GM19468 (cell line): ENCODE measurements at regions not wholly inside any gene's neighbourhood (a gene's known extent, or its start where the extent isn't known, plus 50 kb on each side); places are given as distances from the start of the nearest gene placed in this dataset.
"Not testable (repeated sequence)": the region's sequence is repeated elsewhere in the genome, so short reads cannot be mapped to it uniquely, and the experiment has no call there.

ENCODE experiments used
- ATAC-seq: cut with Tn5 transposase; IDR thresholded peaks from one replicate; pipeline ENCODE4 v1.9.1; 2021; ENCODE audit warnings: mild to moderate bottlenecking, moderate library complexity, moderate number of reproducible peaks; ENCODE audit not compliant: unreplicated experiment; ENCODE audit errors: extremely low read depth

DNA sequence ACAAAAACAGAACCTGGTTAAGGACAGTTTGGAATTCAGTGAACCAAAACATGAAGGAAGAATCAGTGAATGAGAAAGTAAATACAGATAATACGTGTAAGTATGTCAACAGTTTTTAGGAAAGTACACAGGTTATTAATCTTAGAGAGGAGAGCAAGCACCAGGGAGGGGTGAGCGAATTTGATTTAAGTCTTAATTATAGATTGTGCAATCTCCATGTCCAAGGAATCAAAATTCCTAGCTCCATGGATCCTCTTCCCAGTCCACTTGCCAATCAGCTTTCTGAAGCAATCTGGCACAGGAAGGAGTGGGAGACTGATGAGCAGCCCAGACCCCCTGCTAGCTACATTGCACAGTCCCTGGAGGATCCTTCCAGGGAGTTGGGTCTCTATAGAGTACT, 346.4 kb downstream of the SETD4 start:
- no peak for ATAC-seq

DNA sequence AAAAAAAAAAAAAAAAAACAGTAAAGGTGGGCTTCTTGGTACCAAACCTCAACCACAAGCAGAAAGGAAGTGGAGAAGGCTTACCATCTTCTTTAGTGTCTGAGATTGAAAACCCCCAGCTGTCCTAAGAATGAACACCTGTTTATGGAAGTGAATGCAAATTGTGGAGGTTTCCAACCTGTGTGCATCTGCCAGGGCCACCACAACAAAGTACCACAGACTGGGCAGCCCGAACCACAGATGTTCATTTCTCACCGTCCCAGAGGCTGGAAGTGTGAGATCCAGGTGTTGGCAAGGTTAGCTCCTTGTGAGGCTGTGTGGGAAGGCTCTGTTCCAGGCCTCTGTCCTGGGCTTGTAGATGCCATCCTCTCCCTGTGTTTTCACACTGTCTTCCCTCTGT, 348.7 kb downstream of the SETD4 start:
- no peak for ATAC-seq

DNA sequence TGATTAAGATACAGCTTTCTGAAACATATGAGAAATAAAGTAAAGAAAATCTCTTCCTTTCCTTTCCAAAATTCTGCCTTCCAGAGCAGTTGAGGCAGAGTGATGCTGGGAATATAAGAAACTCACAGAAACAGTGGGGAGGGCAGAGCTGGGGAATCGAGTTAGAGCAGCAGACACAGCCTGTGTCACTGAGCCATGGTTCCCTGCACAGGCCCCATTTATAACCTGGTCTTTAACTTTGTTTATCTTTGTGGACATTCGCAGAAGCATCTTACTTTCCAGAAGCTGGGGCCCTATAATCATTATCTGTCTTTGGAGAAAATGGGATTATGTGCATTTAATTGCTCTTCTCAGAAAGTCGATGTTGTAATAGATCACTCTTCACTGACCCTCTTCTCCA, 349.1 kb downstream of the SETD4 start:
- ATAC-seq = no peak

DNA sequence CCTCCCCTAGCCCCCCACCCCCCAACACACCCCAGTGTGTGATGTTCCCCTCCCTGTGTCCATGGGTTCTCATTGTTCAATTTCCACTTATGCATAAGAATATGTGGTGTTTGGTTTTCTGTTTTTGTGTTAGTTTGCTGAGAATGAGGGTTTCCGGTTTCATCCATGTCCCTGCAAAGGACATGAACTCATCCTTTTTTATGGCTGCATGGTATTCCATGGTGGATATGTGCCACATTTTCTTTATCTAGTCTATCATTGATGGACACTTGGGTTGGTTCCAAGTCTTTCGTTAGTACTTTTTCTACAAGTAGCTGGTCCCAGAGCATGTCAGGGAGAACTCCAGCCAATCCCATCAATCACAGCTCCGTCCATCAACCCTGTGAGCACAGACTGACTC, 350.3 kb downstream of the SETD4 start:
- ATAC-seq = not testable (repeated sequence)

DNA sequence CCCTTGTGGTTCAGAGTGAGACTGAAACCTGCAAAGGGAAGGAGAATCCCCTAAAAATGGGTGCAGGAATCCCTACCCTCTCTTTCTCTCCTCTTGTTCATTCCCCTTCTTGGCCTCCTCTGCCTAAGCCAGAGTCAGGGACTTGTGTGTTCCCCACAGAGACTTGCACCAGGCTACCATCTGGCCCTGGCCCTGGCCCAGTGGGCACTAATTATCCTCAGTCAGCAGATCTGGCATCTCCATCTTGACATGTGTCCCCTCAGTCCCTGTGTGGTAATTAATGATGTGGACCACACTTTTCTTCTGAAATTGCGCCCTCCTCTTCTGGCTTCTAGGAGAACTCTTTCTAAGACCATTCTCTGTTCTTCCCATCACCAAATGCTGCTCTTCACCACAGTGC, 354.4 kb downstream of the SETD4 start:
- ATAC-seq = no peak

DNA sequence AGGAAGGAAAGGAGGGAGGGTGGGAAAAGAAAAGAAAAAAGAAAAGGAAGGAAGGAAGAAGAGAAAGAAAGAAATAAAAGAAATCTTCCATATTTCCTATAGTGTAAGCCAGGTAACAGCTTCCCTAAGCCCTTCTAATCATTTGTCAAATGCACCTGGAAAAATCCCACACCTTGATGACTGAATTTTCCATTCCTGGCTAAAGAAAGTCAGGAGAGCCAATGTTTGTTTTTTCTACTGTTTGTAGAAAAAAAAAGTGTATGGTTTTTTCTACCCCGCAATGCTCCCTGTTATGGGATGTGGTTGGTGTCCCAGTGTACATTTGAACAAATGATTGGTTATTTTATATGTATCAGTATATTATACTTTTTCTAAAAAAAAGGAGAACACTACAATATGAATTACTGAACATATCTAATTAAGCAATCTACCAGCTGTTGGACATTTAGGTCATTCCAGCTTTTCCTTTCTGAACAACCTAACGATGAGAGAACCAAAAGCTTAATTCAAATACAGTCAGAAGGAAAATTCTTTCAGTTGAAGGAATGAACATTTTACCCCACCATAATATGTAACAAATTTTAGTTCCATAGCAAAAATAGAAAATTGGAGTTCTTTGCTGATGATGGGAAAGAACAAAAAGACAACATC, 355.0 kb downstream of the SETD4 start:
- no peak for ATAC-seq

DNA sequence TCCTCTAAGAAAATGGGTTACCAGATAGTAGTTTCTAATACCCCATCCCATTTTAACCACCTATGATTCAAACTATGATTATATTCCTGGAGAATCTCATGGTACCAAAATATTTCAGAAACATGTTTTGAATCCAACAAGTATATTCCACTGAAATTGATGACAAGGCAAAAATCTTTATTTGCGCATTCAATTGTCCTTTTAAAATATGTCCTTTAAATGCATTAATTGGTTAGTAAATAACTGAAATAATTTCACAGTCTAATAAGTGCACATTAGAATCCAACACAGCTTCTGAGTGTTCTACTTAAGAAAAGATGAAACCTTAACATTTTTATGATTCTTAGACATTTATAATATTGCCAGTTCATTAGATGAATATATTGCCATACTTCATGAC, 356.6 kb downstream of the SETD4 start:
- no peak for ATAC-seq

DNA sequence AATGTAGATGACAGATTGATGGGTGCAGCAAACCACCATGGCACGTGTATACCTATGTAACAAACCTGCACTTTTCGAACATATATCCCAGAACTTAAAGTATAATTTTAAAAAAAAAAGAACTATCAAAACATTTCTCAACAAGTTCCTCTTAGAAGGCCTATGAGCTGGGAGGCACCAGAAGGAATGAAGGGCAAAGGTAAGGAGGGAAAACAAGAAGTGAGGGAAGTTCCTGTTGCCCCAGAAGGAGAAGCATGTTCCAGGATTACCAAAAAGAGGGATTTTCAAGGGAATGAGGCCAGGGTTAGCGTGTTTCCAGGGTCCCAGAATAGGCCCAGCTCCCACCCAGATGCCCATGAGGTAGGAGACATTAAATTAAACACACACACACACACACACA, 361.0 kb downstream of the SETD4 start:
- no peak for ATAC-seq

DNA sequence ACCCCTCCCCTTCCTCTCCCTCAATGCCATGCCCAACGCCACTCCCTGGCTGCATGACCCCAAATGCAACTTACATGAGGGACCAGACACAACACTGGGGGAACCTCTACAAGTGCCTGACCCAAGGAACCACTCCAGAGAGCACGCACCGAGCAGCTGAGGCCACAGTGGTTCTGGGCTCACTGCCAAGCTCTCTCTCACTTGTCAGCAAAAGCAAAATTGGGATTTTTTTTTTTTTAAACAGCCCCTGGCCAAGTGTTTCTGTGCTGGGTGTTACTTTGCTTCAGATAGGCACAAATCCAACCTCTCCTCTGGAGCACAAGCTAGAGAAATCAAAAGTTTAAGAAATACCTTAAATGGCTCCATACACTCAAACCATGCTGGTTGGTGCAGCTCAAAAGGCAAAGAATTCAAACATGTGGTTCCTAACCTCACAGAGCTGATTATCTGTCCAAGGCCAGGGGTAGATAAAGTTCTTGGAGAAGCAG, 363.0 kb downstream of the SETD4 start:
- no peak for ATAC-seq

DNA sequence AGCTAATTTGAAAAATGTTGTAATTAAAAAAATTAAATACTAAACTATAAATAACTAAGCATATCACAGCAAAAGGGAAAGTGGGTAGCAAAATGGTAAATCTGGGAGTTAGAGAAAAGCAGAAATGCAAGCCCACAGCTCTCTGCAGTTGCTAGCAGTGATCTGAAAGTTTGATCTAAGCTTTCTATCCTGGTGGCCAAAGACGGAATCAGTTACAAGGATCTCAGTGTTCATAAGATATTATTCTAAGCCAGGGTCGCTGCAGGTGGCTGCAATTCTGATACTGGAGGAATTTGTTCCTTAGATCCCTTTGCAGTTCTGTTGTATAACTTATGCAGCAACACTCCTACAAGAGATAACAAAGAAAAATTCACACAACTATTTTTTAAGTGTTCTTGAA, 363.7 kb downstream of the SETD4 start:
- no peak for ATAC-seq

DNA sequence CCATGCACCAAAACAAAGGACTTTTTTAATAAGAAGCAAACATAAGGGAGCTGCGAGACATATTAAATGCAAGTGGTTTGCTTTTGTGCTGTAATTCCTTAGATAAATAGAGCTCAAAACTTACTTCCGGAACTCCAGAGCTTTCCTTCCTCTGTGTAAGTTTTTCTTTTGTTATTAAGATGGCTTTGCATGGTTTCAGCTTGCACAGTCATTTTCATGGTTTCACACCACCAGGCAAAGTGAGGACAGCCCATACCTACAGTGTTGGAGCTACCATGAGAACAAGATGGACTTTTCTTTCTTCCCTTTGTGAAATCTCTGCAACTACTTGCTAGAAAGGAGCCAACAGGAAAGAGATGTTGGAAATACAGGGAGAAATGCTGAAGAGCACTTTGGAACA, 368.0 kb downstream of the SETD4 start:
- no peak for ATAC-seq

DNA sequence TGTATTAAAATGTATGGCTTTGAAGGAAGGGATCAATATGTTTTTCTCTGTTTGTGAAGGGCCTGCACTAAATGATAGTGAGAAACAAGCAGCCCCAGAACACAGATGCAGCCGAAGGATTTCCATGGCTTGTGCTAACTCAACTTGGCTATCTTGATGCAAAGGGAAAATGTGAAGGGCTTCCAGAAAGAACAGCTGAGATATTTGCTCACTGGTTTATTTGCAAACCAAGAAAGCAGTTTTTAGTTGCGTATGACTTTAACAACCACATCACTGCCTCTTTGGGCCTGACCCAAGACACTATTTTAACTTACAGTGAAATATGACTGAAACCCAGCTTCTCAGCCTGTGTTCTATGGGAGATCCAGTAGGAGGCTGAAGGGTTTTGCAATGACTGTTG, 369.9 kb downstream of the SETD4 start:
- ATAC-seq = no peak

DNA sequence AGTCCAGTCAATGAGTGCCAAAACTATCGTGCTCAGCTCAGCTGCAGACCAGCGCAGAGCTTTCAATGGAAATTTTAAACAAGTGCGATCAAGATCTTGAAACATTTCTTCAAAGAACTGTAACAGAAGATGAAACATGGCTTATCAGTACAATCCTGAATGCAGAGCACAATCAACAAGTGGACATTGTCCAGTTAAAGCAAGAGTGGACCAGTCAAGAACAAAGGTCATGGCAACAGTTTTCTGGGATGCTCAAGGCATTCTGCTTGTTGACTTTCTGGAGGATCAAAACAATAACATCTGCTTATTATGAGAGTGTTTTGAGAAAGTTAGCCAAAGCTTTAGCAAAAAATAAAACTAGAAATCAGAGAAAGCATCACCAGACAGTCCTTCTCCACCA, 374.2 kb downstream of the SETD4 start:
- no peak for ATAC-seq

DNA sequence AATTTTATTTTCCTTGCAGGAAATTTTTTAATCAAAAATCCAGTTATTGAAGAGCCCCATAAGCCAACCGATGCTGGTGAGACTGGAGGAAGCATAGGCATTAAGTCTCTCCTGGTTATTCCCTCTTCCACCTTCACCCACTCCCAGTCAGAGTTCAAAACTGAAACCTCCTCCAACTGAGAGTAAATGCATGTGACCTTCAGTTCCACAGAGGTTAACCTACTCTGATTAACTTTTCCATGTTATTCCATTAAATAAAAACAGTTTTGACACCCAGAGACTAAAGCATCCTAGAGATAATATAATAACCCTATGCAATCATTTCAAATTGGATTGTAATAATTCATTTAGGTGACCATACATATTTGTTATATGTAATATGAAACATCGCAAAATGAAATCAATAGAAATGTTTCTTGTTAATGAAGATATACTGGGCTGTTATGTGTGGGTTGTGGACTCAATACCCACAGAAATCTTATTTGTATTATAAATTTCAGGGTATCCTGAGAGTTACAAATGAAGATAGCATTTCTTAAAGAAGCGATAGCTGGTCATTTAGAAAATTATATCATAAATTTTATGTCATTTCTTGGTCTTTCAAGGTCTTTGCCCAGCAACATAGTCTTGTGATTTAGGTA, 376.5 kb downstream of the SETD4 start:
- no peak for ATAC-seq

DNA sequence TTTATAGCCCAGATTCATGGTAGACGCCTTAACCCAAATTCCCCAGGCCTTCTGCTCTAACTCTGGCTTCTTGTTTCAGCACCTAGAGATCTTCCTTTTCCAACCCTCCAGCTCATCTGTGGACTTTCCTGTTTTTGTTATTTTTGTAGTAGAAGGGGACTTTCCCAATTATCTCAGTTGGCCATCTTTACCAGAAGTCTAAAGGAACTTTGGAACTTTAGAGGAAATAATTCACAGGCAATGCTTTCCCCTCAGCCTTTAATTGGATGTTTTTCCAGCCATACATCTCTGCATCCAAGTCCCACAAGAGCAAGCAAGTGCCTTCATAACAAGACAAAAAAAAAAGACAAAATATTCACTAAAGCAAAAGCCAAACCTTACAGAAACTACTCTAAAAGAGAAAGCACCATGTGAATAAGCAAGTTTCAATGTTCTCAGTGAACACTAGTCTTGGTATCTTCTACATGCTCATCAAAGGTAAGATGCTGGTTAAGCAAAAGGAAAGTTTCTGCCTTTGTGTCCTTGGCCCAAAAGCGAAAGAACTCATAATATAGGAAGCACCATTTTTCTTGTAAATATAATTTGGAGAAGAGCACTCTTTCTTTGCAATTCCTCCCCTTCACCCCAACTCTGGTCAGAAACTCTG, 377.3 kb downstream of the SETD4 start:
- no peak for ATAC-seq

DNA sequence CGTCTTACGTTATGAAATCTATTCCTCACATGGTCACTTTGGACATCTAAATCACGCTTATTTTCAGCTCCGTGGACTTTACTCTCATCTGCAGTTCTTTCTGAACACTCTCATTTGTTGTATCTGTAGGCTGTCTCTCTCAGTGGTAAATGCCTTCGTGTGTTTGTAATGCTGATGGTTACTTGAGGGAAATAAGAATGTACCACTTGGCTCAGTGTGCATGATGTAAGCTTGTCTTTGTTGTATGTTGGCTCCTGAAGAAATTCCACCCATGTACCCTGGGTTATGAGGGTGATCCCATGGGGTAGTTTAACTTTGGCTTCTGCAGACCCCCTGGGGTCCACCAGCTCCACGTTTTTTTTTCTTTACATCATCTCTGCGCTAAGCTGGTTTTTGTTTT, 378.4 kb downstream of the SETD4 start:
- ATAC-seq = no peak

DNA sequence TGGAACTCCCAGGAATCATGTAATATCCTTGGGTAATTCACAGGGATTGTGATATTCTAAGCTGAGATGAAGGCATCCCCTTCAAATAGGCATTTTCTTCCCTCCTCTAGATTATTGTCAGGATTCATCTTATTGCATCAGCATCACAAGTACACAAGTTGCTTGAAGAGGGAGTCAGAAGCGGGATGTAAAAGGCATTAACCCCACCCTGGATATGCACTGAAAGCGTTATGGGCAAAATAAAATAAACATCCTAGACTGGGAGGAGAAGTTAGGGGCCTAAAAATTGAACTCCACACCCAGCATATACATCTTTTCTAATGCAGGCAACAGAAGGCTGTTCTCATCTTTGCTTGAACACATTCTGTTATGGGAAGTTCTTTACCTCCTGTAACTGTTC, 381.2 kb downstream of the SETD4 start:
- no peak for ATAC-seq

DNA sequence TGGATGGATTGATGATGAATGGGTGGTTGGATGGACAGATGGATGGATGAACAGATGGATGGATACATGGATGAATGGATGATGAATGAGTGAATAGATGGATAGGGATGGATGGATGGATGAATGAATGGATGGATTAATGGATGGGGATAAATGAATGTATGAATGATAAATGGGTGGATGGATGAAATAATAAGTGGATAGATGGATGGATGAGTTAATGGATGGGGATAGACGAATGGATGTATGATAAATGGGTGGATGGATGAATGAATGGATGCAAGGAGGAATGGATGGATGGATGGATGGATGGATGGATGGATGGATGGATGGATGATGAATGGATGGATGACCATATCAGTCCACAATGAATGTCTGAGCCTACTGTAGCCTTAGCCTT, 381.9 kb downstream of the SETD4 start:
- no peak for ATAC-seq

DNA sequence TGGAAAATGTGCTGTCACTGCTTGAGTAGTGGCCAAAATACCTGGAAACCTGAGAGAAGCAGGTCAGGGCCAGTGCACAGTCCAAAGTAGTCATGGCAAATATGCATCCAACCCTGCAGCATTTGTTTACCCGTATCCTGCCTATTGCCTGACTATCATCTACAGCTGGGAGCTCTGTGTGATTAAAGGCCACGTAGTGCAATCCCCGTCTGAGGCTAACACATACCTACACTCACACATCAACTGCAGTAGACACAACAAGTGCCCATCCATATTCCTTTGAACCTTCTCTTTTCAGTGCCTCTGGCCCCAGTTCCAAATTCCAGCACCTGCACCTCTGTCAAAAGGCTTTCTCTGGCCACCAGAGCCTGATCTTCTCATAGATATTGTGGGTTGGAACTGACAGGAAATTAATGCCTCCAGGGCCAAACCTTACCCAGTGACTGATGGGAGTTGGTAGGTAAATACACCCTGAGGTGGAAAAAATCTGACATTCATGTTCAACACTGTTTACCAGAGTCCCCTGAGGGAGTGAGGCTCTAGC, 383.0 kb downstream of the SETD4 start:
- no peak for ATAC-seq

DNA sequence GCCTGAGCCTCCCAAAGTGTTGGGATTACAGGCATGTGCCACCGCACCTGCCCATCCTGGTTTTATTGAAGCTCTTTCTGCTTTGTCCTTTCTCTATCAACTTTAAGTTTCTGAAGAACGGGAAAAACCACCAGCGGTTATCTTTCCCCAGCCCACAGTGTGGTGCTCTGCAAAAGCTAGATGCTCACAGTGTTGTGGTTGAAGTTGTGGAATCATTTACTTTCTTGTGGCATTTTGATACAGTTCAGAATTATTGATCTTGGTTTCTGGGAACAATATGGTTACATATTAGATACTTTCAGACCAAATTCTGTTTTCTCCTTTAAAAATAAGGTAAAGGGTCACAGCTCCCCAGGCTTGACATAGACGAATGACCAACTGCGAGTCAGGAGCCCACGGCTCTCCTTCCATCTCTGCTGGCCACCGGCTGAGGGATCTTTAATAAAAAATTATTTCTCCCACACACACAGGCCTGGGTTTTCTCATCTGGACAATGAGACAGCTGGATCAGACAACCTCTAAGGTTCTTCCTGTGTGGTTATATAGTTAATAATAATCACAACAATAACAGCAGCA, 385.3 kb downstream of the SETD4 start:
- no peak for ATAC-seq

DNA sequence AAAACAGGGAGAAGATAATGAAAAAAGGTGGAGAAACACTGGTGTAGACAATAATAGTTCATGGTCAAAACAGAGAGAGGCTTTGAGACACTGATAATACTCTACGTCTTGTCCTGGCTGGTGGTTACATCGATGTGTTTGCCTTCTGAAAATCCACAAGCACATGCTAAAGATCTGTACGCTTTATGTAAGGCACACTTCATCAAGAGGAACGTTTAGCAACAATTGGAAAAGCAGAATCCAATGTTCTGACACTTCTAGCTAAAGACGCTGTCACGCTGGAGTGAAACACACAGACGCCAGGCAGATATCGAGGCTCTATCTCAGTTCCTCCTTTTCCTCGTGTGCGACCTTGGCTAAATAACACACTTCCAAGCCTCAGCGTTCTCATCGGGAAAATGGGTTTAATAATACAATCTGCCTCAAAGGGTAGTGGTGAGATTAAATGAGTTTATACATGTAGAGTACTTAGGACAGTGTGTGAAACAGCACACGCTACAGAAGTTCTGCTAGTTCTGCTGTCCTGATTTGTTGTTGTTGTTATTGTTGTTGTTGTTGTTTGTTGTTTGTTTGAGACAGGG, 386.1 kb downstream of the SETD4 start:
- no peak for ATAC-seq
